Left ventricle myocardium superior (tissue), 1 donor: ENCODE measurements at regions not wholly inside any gene's neighbourhood (a gene's known extent, or its start where the extent isn't known, plus 50 kb on each side); places are given as distances from the start of the nearest gene placed in this dataset.
A peak's percentile ranks its signal among the peaks of the same experiment; 100 is the strongest.

Source experiments
- ATAC-seq: fragments of 200-7000 bp; cut with Tn5 transposase; one replicate; pipeline ENCODE4 v1.9.1; 2020; ENCODE audit warnings: mild to moderate bottlenecking, moderate library complexity
- DNase-seq: peaks from one replicate; pipeline ENCODE4 v3.0.0-alpha.2; 2020
- intact Hi-C: fragments of 100-400 bp; cut with micrococcal nuclease; formaldehyde crosslinking; loops from one replicate; pipeline ENCODE4 v1.11.0; 2022
- donor health status: DM: no; HTN: yes; CAD: no; lungs with severe emphysema.

GRCh38 chr1:229812148-229812547 is 186.1 kb downstream of the URB2 start:
- ATAC-seq (no peak), DNase-seq (no peak)
- intact Hi-C loops, result no loop called here

- ATAC-seq, result no peak
- intact Hi-C loops, result no loop called here
- no peak for DNase-seq
Measured at GRCh38 chr1:229812693-229813092, 186.6 kb downstream of the URB2 start.

- DNase-seq (no peak), ATAC-seq (no peak)
- intact Hi-C loops, result no loop called here
Measured at GRCh38 chr1:229815076-229815475, 189.0 kb downstream of the URB2 start.

- ATAC-seq (no peak), DNase-seq (no peak)
- intact Hi-C loops, result no loop called here
Measured at GRCh38 chr1:229815961-229816360, 189.9 kb downstream of the URB2 start.

- no peak for DNase-seq
- ATAC-seq, result no peak
- intact Hi-C loops, result no loop called here
Measured at GRCh38 chr1:229817936-229818335, 191.9 kb downstream of the URB2 start.

GRCh38 chr1:229819091-229819490 is 193.0 kb downstream of the URB2 start:
- intact Hi-C loops, result no loop called here
- no peak for ATAC-seq
- DNase-seq, result no peak

- ATAC-seq, result no peak
- no peak for DNase-seq
- intact Hi-C loops, result no loop called here
Measured at GRCh38 chr1:229822026-229822425, 196.0 kb downstream of the URB2 start.

GRCh38 chr1:229825042-229825441 is 199.0 kb downstream of the URB2 start:
- DNase-seq (no peak), ATAC-seq (no peak)
- intact Hi-C loops, result no loop called here

- intact Hi-C loops, result no loop called here
- DNase-seq (no peak), ATAC-seq (peak; percentile 41)
Measured at GRCh38 chr1:229828461-229828860, 202.4 kb downstream of the URB2 start.

- intact Hi-C loops, result no loop called here
- ATAC-seq, result no peak
- no peak for DNase-seq
Measured at GRCh38 chr1:229832695-229833094, 206.6 kb downstream of the URB2 start.

- intact Hi-C loops, result no loop called here
- DNase-seq, result no peak
- no peak for ATAC-seq
Measured at GRCh38 chr1:229834230-229834629, 208.2 kb downstream of the URB2 start.

- intact Hi-C loops, result no loop called here
Measured at GRCh38 chr1:229835226-229835625, 209.2 kb downstream of the URB2 start.

GRCh38 chr1:229836324-229836723 is 210.3 kb downstream of the URB2 start:
- intact Hi-C loops, result no loop called here
- no peak for ATAC-seq
- no peak for DNase-seq

More at GRCh38 chr1:229835226-229835625, 209.2 kb downstream of the URB2 start:
- no peak for DNase-seq
- ATAC-seq, result no peak

- no peak for ATAC-seq
- DNase-seq, result no peak
- intact Hi-C loops, result no loop called here
Measured at GRCh38 chr1:229838204-229838603, 212.2 kb downstream of the URB2 start.

- intact Hi-C loops, result no loop called here
- DNase-seq (no peak), ATAC-seq (no peak)
Measured at GRCh38 chr1:229839800-229840199, 213.8 kb downstream of the URB2 start.

- no peak for DNase-seq
- intact Hi-C loops, result no loop called here
- no peak for ATAC-seq
Measured at GRCh38 chr1:229841230-229841629, 215.2 kb downstream of the URB2 start.

- intact Hi-C loops, result no loop called here
- ATAC-seq, result no peak
- DNase-seq, result no peak
Measured at GRCh38 chr1:229842302-229843255, 216.5 kb downstream of the URB2 start.

- peak; percentile 66 for DNase-seq
- ATAC-seq, result peak; percentile 89
- intact Hi-C loops, result no loop called here
Measured at GRCh38 chr1:229843627-229844238, 217.7 kb downstream of the URB2 start.

- ATAC-seq (peak; percentile 92), DNase-seq (no peak)
- intact Hi-C loops, result no loop called here
Measured at GRCh38 chr1:229844675-229845074, 218.6 kb downstream of the URB2 start.

GRCh38 chr1:229845410-229846138 is 219.5 kb downstream of the URB2 start:
- DNase-seq, result no peak
- ATAC-seq, result no peak
- intact Hi-C loops, result no loop called here
